DMS114 treated with DMSO at 0.1 percent for 48 hours (cell line): ENCODE measurements at regions not wholly inside any gene's neighbourhood (a gene's known extent, or its start where the extent isn't known, plus 50 kb on each side); places are given as distances from the start of the nearest gene placed in this dataset.

Source experiments
- DNase-seq: peaks from one replicate; lab custom pipeline; 2025; ENCODE audit not compliant: unreplicated experiment; lab: John Stamatoyannopoulos, UW

- DNase-seq = no peak
Measured at GRCh38 chr16:65989861-65990604, 376.5 kb upstream of the CDH5 start.

GRCh38 chr16:65988024-65988595 lies 378.4 kb upstream of the CDH5 start:
- DNase-seq = no peak

- DNase-seq = no peak
Measured at GRCh38 chr16:65984296-65984695, 382.2 kb upstream of the CDH5 start.

GRCh38 chr16:65981057-65981456 lies 385.4 kb upstream of the CDH5 start:
- DNase-seq = no peak

GRCh38 chr16:65975049-65975708 lies 391.3 kb upstream of the CDH5 start:
- no peak for DNase-seq

GRCh38 chr16:65967376-65967775 lies 399.1 kb upstream of the CDH5 start:
- no peak for DNase-seq

- DNase-seq = no peak
Measured at GRCh38 chr16:65965628-65966027, 400.9 kb upstream of the CDH5 start.

GRCh38 chr16:65964752-65965151 lies 401.7 kb upstream of the CDH5 start:
- no peak for DNase-seq

- DNase-seq = no peak
Measured at GRCh38 chr16:65961476-65962143, 404.9 kb upstream of the CDH5 start.

GRCh38 chr16:65959983-65960382 lies 406.5 kb upstream of the CDH5 start:
- no peak for DNase-seq

- DNase-seq = no peak
Measured at GRCh38 chr16:65958086-65958485, 408.4 kb upstream of the CDH5 start.

- no peak for DNase-seq
Measured at GRCh38 chr16:65956100-65956499, 410.4 kb upstream of the CDH5 start.

GRCh38 chr16:65954446-65954845 lies 412.0 kb upstream of the CDH5 start:
- DNase-seq = no peak

- DNase-seq = no peak
Measured at GRCh38 chr16:65950211-65950610, 416.3 kb upstream of the CDH5 start.

GRCh38 chr16:65948361-65948760 lies 418.1 kb upstream of the CDH5 start:
- no peak for DNase-seq

GRCh38 chr16:65947951-65948350 lies 418.5 kb upstream of the CDH5 start:
- DNase-seq = no peak

GRCh38 chr16:65945493-65945892 lies 421.0 kb upstream of the CDH5 start:
- no peak for DNase-seq

GRCh38 chr16:65944361-65944760 lies 422.1 kb upstream of the CDH5 start:
- no peak for DNase-seq

- no peak for DNase-seq
Measured at GRCh38 chr16:65940711-65941110, 425.8 kb upstream of the CDH5 start.

- DNase-seq = no peak
Measured at GRCh38 chr16:65938083-65938482, 428.4 kb upstream of the CDH5 start.

GRCh38 chr16:65937455-65937854 lies 429.0 kb upstream of the CDH5 start:
- DNase-seq = no peak

- no peak for DNase-seq
Measured at GRCh38 chr16:65936096-65936495, 430.4 kb upstream of the CDH5 start.
